ENCODE measurements at regions not wholly inside any gene's neighbourhood (a gene's known extent, or its start where the extent isn't known, plus 50 kb on each side); places are given as distances from the start of the nearest gene placed in this dataset.
"Not testable (repeated sequence)": the region's sequence is repeated elsewhere in the genome, so short reads cannot be mapped to it uniquely, and the experiment has no call there.

DNA sequence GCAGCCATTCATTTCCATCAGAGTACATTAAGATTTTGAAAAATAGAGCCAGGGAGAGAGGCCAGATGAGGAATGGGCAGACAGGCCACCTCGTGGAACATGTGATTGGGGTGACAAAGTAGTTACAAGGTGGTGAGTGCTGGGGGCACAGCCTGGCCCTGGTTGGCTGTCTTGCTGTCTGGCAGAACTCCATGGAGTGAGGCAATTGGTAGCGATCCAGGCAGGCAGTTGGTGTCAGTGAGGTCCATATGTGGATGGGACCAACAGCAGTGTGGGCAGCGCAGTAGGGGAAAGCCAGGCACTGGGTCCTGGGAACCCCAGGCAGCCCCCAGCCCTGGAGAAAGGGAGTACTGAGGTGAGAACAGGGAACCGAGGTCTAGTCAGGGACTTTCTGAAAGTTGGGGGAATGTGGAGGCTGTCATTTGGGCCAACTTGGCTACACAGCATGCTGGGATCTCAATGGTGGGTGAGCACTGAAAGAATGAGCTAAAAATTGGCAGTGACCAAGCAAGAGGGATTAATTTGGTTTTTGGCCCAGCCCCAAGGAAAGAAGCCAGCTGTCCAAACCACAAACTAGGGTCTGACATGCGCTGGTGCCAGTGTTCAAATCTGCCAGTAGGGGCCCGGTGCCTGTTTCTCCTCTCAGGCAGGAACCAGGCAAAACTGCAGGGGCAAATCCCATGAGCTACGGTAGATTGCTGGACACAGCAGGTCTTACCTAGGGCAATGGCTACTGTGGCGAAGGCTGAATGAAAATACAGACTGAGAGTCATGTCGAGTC lies 61.4 kb upstream of the E2F3 start:
- DNase-seq (ENCODE audit: low read depth in 1 of 2, low spot score in 1 of 2), result no peak

DNA sequence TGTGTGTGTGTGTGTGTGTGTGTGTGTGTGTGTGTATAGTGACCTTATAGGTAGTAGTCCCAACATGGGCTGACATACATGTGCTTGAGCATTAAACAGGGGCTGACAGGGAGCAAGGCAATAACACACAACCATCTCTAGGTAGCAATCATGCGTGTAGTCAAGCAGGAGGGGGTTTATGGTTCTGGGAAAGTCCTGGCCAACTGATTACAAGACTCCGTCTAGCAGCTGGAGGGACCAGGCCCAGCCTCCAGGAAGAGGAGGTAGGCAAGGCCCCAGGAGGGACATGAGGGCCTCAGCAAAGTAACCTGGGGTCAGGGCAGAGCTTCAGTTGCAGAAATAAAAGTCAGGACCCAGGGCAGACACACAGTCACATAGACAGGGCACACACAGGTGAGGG lies 60.6 kb upstream of the E2F3 start:
- DNase-seq (ENCODE audit: low read depth in 1 of 2, low spot score in 1 of 2), result no peak

DNA sequence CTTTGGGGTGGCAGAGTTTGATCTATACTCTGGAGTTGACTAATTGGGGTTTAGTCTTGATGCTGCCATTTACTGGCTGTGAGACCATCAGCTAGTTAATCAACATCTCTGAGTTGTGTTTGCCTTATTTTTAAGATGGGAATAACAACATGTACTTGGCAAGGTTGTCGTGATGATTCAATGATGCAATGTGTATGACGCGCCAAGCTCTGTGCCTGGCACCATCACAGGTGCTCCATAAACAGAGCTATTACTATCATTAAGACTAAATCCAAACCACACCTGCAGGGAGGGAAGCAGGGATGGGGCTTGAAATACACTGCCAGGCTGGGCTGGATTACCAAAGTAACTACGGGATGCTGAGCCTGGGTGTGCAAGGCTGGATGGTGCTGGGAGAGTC lies 60.1 kb upstream of the E2F3 start:
- DNase-seq (ENCODE audit: low read depth in 1 of 2, low spot score in 1 of 2), result no peak

DNA sequence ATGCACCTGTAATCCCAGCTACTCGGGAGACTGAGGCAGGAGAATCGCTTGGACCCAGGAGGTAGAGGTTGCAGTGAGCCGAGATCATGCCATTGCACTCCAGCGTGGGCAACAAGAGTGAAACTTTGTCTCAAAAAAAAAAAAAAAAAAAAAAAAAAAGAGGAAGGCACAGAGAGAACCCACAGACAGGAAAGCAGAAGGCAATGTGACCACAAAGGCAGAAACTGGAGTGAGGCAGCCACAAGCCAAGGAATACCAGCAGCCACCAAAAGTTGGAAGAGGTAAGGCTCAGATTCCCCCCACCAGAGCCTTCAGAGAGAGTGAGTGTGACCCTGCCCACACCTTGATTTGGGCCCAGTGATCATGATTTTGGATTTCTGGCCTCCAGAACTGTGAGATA lies 54.7 kb upstream of the E2F3 start:
- not testable (repeated sequence) for DNase-seq (ENCODE audit: low read depth in 1 of 2, low spot score in 1 of 2)

DNA sequence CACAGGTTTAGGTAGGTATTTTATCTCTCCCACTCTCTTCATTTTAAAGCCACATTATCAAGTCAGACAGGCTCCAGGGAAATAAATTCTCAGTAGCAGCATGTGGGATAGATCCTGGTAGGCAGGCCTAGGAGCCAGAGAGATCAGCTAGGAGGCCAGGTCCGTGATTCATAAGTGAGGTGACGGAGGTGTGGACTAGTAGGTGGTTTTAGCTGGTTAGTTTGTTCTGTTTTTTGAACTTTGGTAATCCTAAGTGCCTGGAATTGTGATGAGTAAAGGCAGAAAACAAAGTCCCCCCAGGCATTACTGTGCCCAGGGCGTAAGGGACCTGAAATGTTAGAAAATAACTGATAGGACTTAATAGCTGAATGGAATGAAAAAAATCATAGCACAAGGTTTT lies 53.6 kb upstream of the E2F3 start:
- DNase-seq (ENCODE audit: low read depth in 1 of 2, low spot score in 1 of 2), result no peak

DNA sequence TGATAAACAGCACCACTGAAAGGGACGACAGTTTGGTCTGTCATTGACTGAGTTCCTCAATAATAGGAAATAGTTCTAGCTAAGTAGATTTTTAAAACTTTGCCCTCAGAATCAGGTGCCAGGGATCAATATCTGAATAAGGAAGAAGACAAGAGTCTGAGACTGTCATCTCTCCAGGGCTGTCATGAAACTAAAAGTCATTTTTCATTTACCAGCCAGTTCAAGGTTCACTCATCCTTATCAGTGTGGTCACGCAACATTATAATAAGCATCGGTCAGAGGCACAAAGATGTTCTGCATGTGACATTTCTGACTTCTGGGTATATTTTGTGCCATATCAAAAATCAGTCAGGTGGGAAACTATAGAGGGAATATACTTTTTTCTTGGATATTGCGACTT lies 52.5 kb upstream of the E2F3 start:
- DNase-seq (ENCODE audit: low read depth in 1 of 2, low spot score in 1 of 2), result no peak

DNA sequence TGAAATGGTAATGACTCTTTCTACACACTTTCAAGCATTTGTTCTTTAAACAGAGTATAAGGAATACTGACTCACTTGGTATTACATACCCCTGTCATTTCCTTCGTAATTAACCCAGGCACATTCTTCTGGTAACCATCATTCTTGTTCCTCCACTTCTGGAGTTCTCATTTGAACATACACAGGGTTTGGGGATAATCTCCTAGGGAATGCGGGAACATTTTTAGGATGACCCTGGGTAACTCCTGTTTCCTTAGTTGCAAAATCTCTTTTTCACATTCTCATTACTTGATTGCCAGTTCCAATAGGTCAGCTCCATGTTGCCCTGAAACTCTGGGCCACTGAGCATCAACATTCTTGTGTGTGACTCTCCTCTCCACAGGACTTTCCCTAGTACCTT lies 51.5 kb upstream of the E2F3 start:
- DNase-seq (ENCODE audit: low read depth in 1 of 2, low spot score in 1 of 2), result no peak

DNA sequence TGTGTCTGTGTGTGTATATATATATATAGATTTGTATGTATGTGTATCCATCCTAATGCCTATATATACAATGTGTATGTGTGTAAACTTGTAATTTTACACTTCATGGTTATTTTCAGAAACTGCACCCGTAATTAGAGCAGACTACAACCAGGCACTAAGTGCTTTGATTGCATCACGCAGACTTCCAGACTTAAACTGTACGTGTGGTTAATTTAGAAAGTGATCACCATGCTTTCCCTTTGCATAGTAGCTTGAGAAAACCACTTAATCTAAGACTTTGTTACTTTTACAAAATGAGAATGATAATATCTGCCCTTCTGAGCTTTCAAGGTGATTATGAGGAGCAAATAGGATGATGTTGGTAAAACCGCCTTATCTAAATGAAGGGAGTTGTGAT lies 50.1 kb upstream of the E2F3 start:
- DNase-seq (ENCODE audit: low read depth in 1 of 2, low spot score in 1 of 2), result no peak
